ENCODE measurements at regions not wholly inside any gene's neighbourhood (a gene's known extent, or its start where the extent isn't known, plus 50 kb on each side); places are given as distances from the start of the nearest gene placed in this dataset.

GRCh38 chr18:56436651-56437050 is 201.7 kb downstream of the TXNL1 start:
- no peak for FAIRE-seq
- no peak for DNase-seq (ENCODE audit: low read depth in 1 of 2, low spot score in 1 of 2)
- H3K4me1 ChIP-seq, result no peaks in the 10 kb centered on the region
- CTCF ChIA-PET, result no interaction called here
- POLR2A ChIA-PET, result no interaction called here
- TF ChIP-seq CHD4 (IDR thresholded peaks at IDR 0.05; ENCODE audit: borderline replicate concordance) (no peak), MYC (IDR thresholded peaks at IDR 0.05; ENCODE audit: borderline replicate concordance, low read length) (no peak), POLR2A (IDR thresholded peaks at IDR 0.05; ENCODE audit: low read length) (no peak), HMGXB4 (CRISPR knock-in tag; IDR thresholded peaks at IDR 0.05; ENCODE audit: borderline replicate concordance) (no peak), REST (IDR thresholded peaks at IDR 0.05) (no peak), CTCF (IDR thresholded peaks at IDR 0.05) (no peak), HEYL (CRISPR knock-in tag; IDR thresholded peaks at IDR 0.05) (no peak), RNF2 (IDR thresholded peaks at IDR 0.05; ENCODE audit: borderline replicate concordance, low read depth) (no peak), CEBPB (IDR thresholded peaks at IDR 0.05) (no peak), TP53 (CRISPR knock-in tag; IDR thresholded peaks at IDR 0.05) (no peak), ATOH8 (CRISPR knock-in tag; IDR thresholded peaks at IDR 0.05; ENCODE audit: low read depth) (no peak), ELK1 (IDR thresholded peaks at IDR 0.05; ENCODE audit: low read depth, low read length) (no peak), NPAS2 (CRISPR knock-in tag; IDR thresholded peaks at IDR 0.05; ENCODE audit: borderline replicate concordance) (no peak), EHMT2 (IDR thresholded peaks at IDR 0.05; ENCODE audit: low read depth) (no peak), FOSB (CRISPR knock-in tag; IDR thresholded peaks at IDR 0.05) (no peak), RFX5 (IDR thresholded peaks at IDR 0.05) (no peak), ZFP36 (IDR thresholded peaks at IDR 0.05; ENCODE audit: borderline replicate concordance, partially characterized antibody) (no peak)
- 0% methylated on average over 1 of the region's 1 CpG for WGBS (ENCODE audit: missing lambda C conversion rate)
- H3K4me3 ChIP-seq, result no peak overlapping the region
- no peak overlapping the region for H3K27ac ChIP-seq
- no peaks in the 10 kb centered on the region for H3K9me3 ChIP-seq
- no peak overlapping the region for H3K4me2 ChIP-seq
- ATAC-seq, result no peak

- FAIRE-seq, result no peak
- H3K4me1 ChIP-seq, result no peaks in the 10 kb centered on the region
Observed at GRCh38 chr18:56433919-56434318, 204.5 kb downstream of the TXNL1 start.

More at GRCh38 chr18:56433919-56434318, 204.5 kb downstream of the TXNL1 start:
- Histone ChIP-seq H3K4me2 (no peak overlapping the region), H3K27ac (no peak overlapping the region), H3K9me3 (no peaks in the 10 kb centered on the region), H3K4me3 (no peak overlapping the region)
- 22% methylated on average over 3 of the region's 3 CpGs for WGBS (ENCODE audit: missing lambda C conversion rate)
- POLR2A ChIA-PET, result no interaction called here
- no peak for TF ChIP-seq RCOR1 (IDR thresholded peaks at IDR 0.05; ENCODE audit: low read depth, low read length)
- no peak for TF ChIP-seq CHD2 (IDR thresholded peaks at IDR 0.05; ENCODE audit: low read length, partially characterized antibody)
- TF ChIP-seq RARB (CRISPR knock-in tag; IDR thresholded peaks at IDR 0.05), result no peak
- no peak for TF ChIP-seq NR3C1 (IDR thresholded peaks at IDR 0.05)
- no peak for TF ChIP-seq SREBF2 (IDR thresholded peaks at IDR 0.05)
- TF ChIP-seq BHLHE40 (IDR thresholded peaks at IDR 0.05; ENCODE audit: low read depth, low read length), result no peak
- no peak for TF ChIP-seq FOXS1 (CRISPR knock-in tag; IDR thresholded peaks at IDR 0.05)
- no peak for TF ChIP-seq E2F6 (IDR thresholded peaks at IDR 0.05; ENCODE audit: borderline replicate concordance, low read depth)
- no peak for TF ChIP-seq EP300 (IDR thresholded peaks at IDR 0.05)
- CTCF ChIA-PET, result interaction anchor here (1.2 kb wide), 1 partner anchor 54 kb away, joined by 3 read pairs; no protein-coding TSS in a partner anchor
- ATAC-seq, result no peak
- DNase-seq (ENCODE audit: low read depth in 1 of 2, low spot score in 1 of 2), result no peak
